Calu3 (cell line): ENCODE measurements at regions not wholly inside any gene's neighbourhood (a gene's known extent, or its start where the extent isn't known, plus 50 kb on each side); places are given as distances from the start of the nearest gene placed in this dataset.

ENCODE experiments used
- BruUV-seq: library from RNA; stranded (reverse); fragments of 400-500 nt; replicated peaks from 2 replicates; lab custom pipeline; 2021; lab: Mats Ljungman, UMichigan
- CTCF ChIA-PET: fragments of 300-600 bp; sonication (Branson Sonifier 250); formaldehyde crosslinking; loops from one replicate; lab custom pipeline; 2022; ENCODE audit warnings: antibody characterized with exemption; lab: Charles Lee
- DNase-seq: peaks from one replicate; pipeline ENCODE4 v3.0.0; 2022
- H3K27ac Mint-ChIP-seq: one replicate; pipeline ENCODE4 v1.8.0; 2022; ENCODE audit warnings: mixed read lengths; ENCODE audit not compliant: unreplicated experiment
- H3K27me3 Mint-ChIP-seq: one replicate; pipeline ENCODE4 v1.8.0; 2022; ENCODE audit warnings: mixed read lengths; ENCODE audit not compliant: unreplicated experiment
- H3K36me3 Mint-ChIP-seq: one replicate; pipeline ENCODE4 v1.8.0; 2022; ENCODE audit warnings: mild to moderate bottlenecking, moderate library complexity, mixed read lengths; ENCODE audit not compliant: insufficient read depth, unreplicated experiment
- H3K4me1 Mint-ChIP-seq: one replicate; pipeline ENCODE4 v1.8.0; 2022; ENCODE audit warnings: mild to moderate bottlenecking, low read depth, mixed read lengths; ENCODE audit not compliant: unreplicated experiment
- H3K4me3 Mint-ChIP-seq: one replicate; pipeline ENCODE4 v1.8.0; 2022; ENCODE audit warnings: mild to moderate bottlenecking, low read depth, moderate library complexity, mixed read lengths; ENCODE audit not compliant: unreplicated experiment
- H3K9me3 Mint-ChIP-seq: one replicate; pipeline ENCODE4 v1.8.0; 2022; ENCODE audit warnings: low read depth, mixed read lengths; ENCODE audit not compliant: unreplicated experiment
- CTCF ChIP-seq: fragments of 200-600 bp; IDR thresholded peaks from one replicate; pipeline ENCODE4 v1.8.0; 2022; ENCODE audit warnings: antibody characterized with exemption; ENCODE audit not compliant: unreplicated experiment
- intact Hi-C: fragments of 100-400 bp; cut with micrococcal nuclease; formaldehyde crosslinking; loops from one replicate; pipeline ENCODE4 v1.10.0; 2022; ENCODE audit not compliant: unreplicated experiment

GRCh38 chr6:93823489-93823888, 404.1 kb upstream of the EPHA7 start:
- Mint-ChIP-seq H3K9me3 (peaks cover 12% of the 10 kb centered on the region), H3K27ac (no peak overlapping the region), H3K27me3 (no peaks in the 10 kb centered on the region), H3K36me3 (no peaks in the 10 kb centered on the region), H3K4me3 (no peak overlapping the region), H3K4me1 (no peaks in the 10 kb centered on the region)
- CTCF ChIA-PET = no interaction called here
- intact Hi-C loops = no loop called here
- TF ChIP-seq CTCF = no peak
- BruUV-seq = no TSS peak
- no peak for DNase-seq

- H3K27me3 Mint-ChIP-seq = no peaks in the 10 kb centered on the region
- no peak overlapping the region for H3K27ac Mint-ChIP-seq
- H3K4me3 Mint-ChIP-seq = no peak overlapping the region
- intact Hi-C loops = no loop called here
- H3K9me3 Mint-ChIP-seq = peaks cover 10% of the 10 kb centered on the region
- no peak for DNase-seq
- CTCF ChIA-PET = interaction anchor here (0.7 kb wide), 1 partner anchor 57 kb away, joined by 3 read pairs; no protein-coding TSS in a partner anchor
- no peak for TF ChIP-seq CTCF
- no peaks in the 10 kb centered on the region for H3K4me1 Mint-ChIP-seq
- H3K36me3 Mint-ChIP-seq = no peaks in the 10 kb centered on the region
- BruUV-seq = no TSS peak
These were observed 403.3 kb upstream of the EPHA7 start for GRCh38 chr6:93822434-93823265.

- Mint-ChIP-seq H3K36me3 (no peaks in the 10 kb centered on the region), H3K27ac (no peak overlapping the region), H3K4me1 (no peaks in the 10 kb centered on the region), H3K9me3 (peaks cover 11% of the 10 kb centered on the region), H3K27me3 (no peaks in the 10 kb centered on the region), H3K4me3 (no peak overlapping the region)
- BruUV-seq = no TSS peak
- no peak for DNase-seq
- CTCF ChIA-PET = no interaction called here
- intact Hi-C loops = no loop called here
- TF ChIP-seq CTCF = no peak
These were observed 402.6 kb upstream of the EPHA7 start for GRCh38 chr6:93821953-93822352.

GRCh38 chr6:93820465-93821082, 401.2 kb upstream of the EPHA7 start:
- no peak overlapping the region for H3K4me3 Mint-ChIP-seq
- H3K4me1 Mint-ChIP-seq = no peaks in the 10 kb centered on the region
- no peaks in the 10 kb centered on the region for H3K27me3 Mint-ChIP-seq
- no peak for TF ChIP-seq CTCF
- BruUV-seq = no TSS peak
- H3K9me3 Mint-ChIP-seq = peaks cover 11% of the 10 kb centered on the region
- H3K36me3 Mint-ChIP-seq = no peaks in the 10 kb centered on the region
- DNase-seq = no peak
- CTCF ChIA-PET = no interaction called here
- intact Hi-C loops = no loop called here
- no peak overlapping the region for H3K27ac Mint-ChIP-seq
